ENCODE measurements at regions not wholly inside any gene's neighbourhood (a gene's known extent, or its start where the extent isn't known, plus 50 kb on each side); places are given as distances from the start of the nearest gene placed in this dataset.
"Not testable (repeated sequence)": the region's sequence is repeated elsewhere in the genome, so short reads cannot be mapped to it uniquely, and the experiment has no call there.

DNA sequence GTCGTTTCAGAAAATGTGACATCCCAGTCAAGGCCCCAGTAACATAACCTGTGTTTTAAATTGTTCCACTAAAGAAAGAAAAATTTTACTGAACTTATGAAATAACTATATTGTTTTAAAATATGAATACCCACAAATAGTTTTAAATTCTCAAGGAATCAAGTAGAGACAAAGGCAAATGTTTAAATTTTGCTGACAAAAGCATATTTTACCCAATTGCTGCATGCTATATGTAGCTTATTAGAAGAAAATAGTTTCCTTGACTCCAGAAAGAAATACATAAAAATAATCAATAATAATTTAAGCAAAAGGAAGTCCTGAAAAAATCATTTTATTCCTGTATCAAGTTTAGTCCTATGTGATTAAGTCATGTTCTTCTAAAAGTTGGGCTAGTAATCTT, 481.3 kb upstream of the ADGRL3 start:
- no peak for DNase-seq (ENCODE audit: low spot score in 2 of 2, unreplicated experiment in 2 of 2)
- Mint-ChIP-seq H3K36me3 (no peaks in the 10 kb centered on the region), H3K4me1 (peaks cover 10% of the 10 kb centered on the region), H3K9me3 (peaks cover 13% of the 10 kb centered on the region), H3K27ac (no peak overlapping the region), H3K27me3 (ENCODE audit: low read depth) (no peaks in the 10 kb centered on the region), H3K4me3 (no peak overlapping the region)
- TF ChIP-seq, protein P1, sequence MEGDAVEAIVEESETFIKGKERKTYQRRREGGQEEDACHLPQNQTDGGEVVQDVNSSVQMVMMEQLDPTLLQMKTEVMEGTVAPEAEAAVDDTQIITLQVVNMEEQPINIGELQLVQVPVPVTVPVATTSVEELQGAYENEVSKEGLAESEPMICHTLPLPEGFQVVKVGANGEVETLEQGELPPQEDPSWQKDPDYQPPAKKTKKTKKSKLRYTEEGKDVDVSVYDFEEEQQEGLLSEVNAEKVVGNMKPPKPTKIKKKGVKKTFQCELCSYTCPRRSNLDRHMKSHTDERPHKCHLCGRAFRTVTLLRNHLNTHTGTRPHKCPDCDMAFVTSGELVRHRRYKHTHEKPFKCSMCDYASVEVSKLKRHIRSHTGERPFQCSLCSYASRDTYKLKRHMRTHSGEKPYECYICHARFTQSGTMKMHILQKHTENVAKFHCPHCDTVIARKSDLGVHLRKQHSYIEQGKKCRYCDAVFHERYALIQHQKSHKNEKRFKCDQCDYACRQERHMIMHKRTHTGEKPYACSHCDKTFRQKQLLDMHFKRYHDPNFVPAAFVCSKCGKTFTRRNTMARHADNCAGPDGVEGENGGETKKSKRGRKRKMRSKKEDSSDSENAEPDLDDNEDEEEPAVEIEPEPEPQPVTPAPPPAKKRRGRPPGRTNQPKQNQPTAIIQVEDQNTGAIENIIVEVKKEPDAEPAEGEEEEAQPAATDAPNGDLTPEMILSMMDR (IDR thresholded peaks at IDR 0.05; ENCODE audit: unreplicated experiment): no peak

DNA sequence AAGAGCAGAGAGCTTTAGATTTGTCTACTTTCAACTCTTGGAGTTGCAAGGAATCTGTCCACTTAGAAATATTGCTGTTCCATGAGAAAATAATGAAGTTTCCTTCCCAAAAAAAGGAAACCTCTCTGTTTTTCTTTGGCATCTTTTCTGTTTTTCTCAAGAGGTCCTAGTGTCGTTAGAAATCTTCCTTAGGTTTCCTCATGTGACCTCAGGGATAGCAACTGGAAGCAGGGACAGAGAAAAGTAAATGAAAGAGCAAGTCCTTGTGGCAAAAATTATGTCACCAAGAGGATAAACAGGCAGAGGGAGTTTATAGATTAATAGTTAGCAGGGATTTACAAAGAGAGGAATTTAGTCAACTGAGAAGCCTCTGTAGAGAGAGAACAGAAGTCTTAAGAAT, 478.4 kb upstream of the ADGRL3 start:
- Mint-ChIP-seq H3K36me3 (no peaks in the 10 kb centered on the region), H3K4me3 (no peak overlapping the region), H3K9me3 (no peaks in the 10 kb centered on the region), H3K27me3 (ENCODE audit: low read depth) (no peaks in the 10 kb centered on the region), H3K4me1 (peaks cover 17% of the 10 kb centered on the region), H3K27ac (no peak overlapping the region)
- no peak for DNase-seq (ENCODE audit: low spot score in 2 of 2, unreplicated experiment in 2 of 2)
- TF ChIP-seq, protein P1 (IDR thresholded peaks at IDR 0.05; ENCODE audit: unreplicated experiment): no peak

DNA sequence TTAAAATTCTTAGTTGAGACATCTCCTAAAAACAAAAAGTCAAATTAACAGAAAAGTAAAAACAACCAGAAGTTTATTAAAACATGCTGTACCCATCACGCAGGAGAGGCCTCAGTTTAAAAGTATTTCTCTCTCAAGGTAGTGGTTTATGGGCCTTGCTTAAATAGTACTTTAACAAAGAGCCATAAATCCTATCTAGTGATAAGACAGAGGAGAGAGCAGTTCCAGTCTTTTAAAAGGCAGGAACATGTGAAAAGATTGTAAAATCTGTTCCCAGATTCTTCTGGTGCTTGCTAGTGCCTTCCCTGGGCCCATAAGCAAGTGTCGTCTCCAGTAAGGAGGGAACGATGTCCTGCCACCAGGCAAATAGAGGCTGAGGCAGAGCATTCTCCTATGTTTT, 476.3 kb upstream of the ADGRL3 start:
- Mint-ChIP-seq H3K36me3 (peaks cover 5% of the 10 kb centered on the region), H3K27ac (no peak overlapping the region), H3K4me3 (no peak overlapping the region), H3K4me1 (peaks cover 14% of the 10 kb centered on the region), H3K27me3 (ENCODE audit: low read depth) (no peaks in the 10 kb centered on the region), H3K9me3 (peaks cover 9% of the 10 kb centered on the region)
- TF ChIP-seq, protein P1 (IDR thresholded peaks at IDR 0.05; ENCODE audit: unreplicated experiment): no peak
- no peak for DNase-seq (ENCODE audit: low spot score in 2 of 2, unreplicated experiment in 2 of 2)

DNA sequence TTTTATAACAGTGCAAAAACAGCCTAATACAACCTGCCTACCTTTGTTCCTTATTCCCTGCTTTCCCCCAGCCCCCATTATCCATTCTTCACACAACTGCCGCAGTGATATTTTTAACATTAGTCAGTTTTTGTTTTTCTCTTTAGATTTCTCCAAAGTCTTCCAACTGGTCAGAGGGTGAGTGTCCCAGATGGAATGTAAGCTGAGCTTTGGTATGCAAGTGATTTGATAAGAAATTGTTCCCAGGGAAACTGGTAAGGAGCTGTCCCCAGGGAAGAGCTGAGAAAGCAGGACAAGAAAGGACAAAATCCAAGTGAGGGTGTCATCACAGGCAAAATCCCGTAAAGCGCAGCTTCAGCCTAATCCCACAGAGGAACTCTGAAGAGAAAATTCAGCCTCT, 475.5 kb upstream of the ADGRL3 start:
- TF ChIP-seq, protein P1 (IDR thresholded peaks at IDR 0.05; ENCODE audit: unreplicated experiment): no peak
- Mint-ChIP-seq H3K27ac (peak overlapping the region; percentile 75), H3K4me3 (no peak overlapping the region), H3K9me3 (peaks cover 15% of the 10 kb centered on the region), H3K4me1 (peaks cover 14% of the 10 kb centered on the region), H3K36me3 (peaks cover 6% of the 10 kb centered on the region), H3K27me3 (ENCODE audit: low read depth) (no peaks in the 10 kb centered on the region)
- no peak for DNase-seq (ENCODE audit: low spot score in 2 of 2, unreplicated experiment in 2 of 2)

DNA sequence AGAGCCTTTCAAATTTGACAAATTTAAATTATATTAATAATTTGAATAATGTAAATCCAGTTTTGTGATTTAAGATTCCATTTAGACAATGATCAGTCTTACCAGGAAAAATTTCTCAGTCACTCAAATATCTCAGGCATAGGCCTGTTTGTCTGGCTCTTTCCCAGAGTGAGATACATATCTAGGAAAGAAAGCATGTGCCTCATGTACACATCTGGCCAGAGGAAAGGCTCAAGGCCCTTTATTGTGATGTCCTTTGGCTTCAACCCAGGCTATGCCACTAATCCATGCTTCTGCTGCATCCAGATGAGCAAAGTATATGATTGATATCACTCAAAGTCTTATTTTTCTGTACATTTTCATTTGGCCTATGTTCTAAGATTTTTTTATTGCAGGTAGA, 473.3 kb upstream of the ADGRL3 start:
- TF ChIP-seq, protein P1 (IDR thresholded peaks at IDR 0.05; ENCODE audit: unreplicated experiment): no peak
- H3K27me3 Mint-ChIP-seq (ENCODE audit: low read depth): no peaks in the 10 kb centered on the region
- H3K9me3 Mint-ChIP-seq: peaks cover 15% of the 10 kb centered on the region
- no peak overlapping the region for H3K4me3 Mint-ChIP-seq
- peaks cover 6% of the 10 kb centered on the region for H3K36me3 Mint-ChIP-seq
- peaks cover 10% of the 10 kb centered on the region for H3K4me1 Mint-ChIP-seq
- DNase-seq (ENCODE audit: low spot score in 2 of 2, unreplicated experiment in 2 of 2): no peak
- no peak overlapping the region for H3K27ac Mint-ChIP-seq

DNA sequence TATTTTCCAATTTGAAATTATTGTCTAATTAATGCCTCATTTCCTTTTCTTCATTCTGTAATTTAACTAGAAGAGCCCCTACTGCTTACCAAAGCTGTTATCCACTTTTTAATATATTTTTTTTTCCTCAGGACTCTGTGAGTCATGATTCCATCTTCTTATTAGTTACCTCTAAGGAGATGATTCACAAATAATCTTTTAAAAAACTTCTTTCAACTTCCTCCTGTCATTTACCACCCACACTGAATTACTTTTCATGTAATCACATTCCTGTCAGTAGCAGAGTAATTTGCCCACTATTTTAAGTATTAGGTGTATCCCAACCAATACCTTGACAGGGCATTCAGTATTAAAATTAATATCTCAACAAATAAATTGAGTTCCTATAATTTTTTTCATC, 470.9 kb upstream of the ADGRL3 start:
- Mint-ChIP-seq H3K36me3 (peaks cover 6% of the 10 kb centered on the region), H3K9me3 (peaks cover 25% of the 10 kb centered on the region), H3K27me3 (ENCODE audit: low read depth) (no peaks in the 10 kb centered on the region), H3K27ac (no peak overlapping the region), H3K4me3 (no peak overlapping the region), H3K4me1 (peaks cover 8% of the 10 kb centered on the region)
- DNase-seq (ENCODE audit: low spot score in 2 of 2, unreplicated experiment in 2 of 2): no peak
- TF ChIP-seq, protein P1 (IDR thresholded peaks at IDR 0.05; ENCODE audit: unreplicated experiment): no peak

DNA sequence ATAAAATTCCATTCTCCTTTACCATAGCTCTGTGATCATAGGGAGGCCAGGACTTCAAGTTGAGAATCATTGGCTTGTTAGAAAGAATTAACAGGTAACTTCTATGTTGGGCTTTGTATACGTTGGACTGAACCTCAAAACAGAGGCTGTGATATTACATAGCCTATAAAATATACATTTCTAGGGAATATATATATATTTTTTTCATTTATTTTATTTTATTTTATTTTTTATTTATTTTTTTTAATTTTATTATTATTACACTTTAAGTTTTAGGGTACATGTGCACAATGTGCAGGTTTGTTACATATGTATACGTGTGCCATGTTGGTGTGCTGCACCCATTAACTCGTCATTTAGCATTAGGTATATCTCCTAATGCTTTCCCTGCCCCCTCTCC, 470.4 kb upstream of the ADGRL3 start:
- H3K4me3 Mint-ChIP-seq; H3K4me1 Mint-ChIP-seq; DNase-seq (ENCODE audit: low spot score in 2 of 2, unreplicated experiment in 2 of 2); H3K27ac Mint-ChIP-seq; H3K27me3 Mint-ChIP-seq (ENCODE audit: low read depth); H3K36me3 Mint-ChIP-seq: not testable (repeated sequence)
- peaks cover 30% of the 10 kb centered on the region for H3K9me3 Mint-ChIP-seq

Data from mesothelial cell of epicardium (in vitro differentiated cells).